ENCODE measurements at regions not wholly inside any gene's neighbourhood (a gene's known extent, or its start where the extent isn't known, plus 50 kb on each side); places are given as distances from the start of the nearest gene placed in this dataset.

GRCh38 chr9:108628316-108628715, 227.5 kb downstream of the ACTL7B start:
- DNase-seq (ENCODE audit: low spot score) = no peak
- no peak overlapping the region for H3K27ac ChIP-seq
- no peak overlapping the region for H3K4me3 ChIP-seq
- no peaks in the 10 kb centered on the region for H3K27me3 ChIP-seq
- no peak for TF ChIP-seq CTCF (IDR thresholded peaks at IDR 0.05)
- H3K4me1 ChIP-seq = no peaks in the 10 kb centered on the region
- no peaks in the 10 kb centered on the region for H3K36me3 ChIP-seq
- no peaks in the 10 kb centered on the region for H3K9me3 ChIP-seq

GRCh38 chr9:108626743-108627142, 229.0 kb downstream of the ACTL7B start:
- Histone ChIP-seq H3K9me3 (no peaks in the 10 kb centered on the region), H3K36me3 (no peaks in the 10 kb centered on the region), H3K27ac (no peak overlapping the region), H3K4me3 (no peak overlapping the region), H3K4me1 (no peaks in the 10 kb centered on the region), H3K27me3 (no peaks in the 10 kb centered on the region)
- no peak for DNase-seq (ENCODE audit: low spot score)
- no peak for TF ChIP-seq CTCF (IDR thresholded peaks at IDR 0.05)

GRCh38 chr9:108621991-108622855, 233.6 kb downstream of the ACTL7B start:
- Histone ChIP-seq H3K27me3 (no peaks in the 10 kb centered on the region), H3K9me3 (no peaks in the 10 kb centered on the region), H3K4me1 (no peaks in the 10 kb centered on the region), H3K27ac (no peak overlapping the region), H3K4me3 (no peak overlapping the region), H3K36me3 (no peaks in the 10 kb centered on the region)
- no peak for DNase-seq (ENCODE audit: low spot score)
- TF ChIP-seq CTCF (IDR thresholded peaks at IDR 0.05) = no peak

- Histone ChIP-seq H3K27ac (no peak overlapping the region), H3K4me1 (no peaks in the 10 kb centered on the region), H3K27me3 (no peaks in the 10 kb centered on the region), H3K4me3 (no peak overlapping the region), H3K9me3 (no peaks in the 10 kb centered on the region), H3K36me3 (no peaks in the 10 kb centered on the region)
- no peak for DNase-seq (ENCODE audit: low spot score)
- TF ChIP-seq CTCF (IDR thresholded peaks at IDR 0.05) = no peak
Measured at GRCh38 chr9:108620767-108621166, 235.0 kb downstream of the ACTL7B start.

- H3K4me1 ChIP-seq = no peaks in the 10 kb centered on the region
- H3K27me3 ChIP-seq = no peaks in the 10 kb centered on the region
- no peak overlapping the region for H3K4me3 ChIP-seq
- no peaks in the 10 kb centered on the region for H3K9me3 ChIP-seq
- no peaks in the 10 kb centered on the region for H3K36me3 ChIP-seq
- no peak for DNase-seq (ENCODE audit: low spot score)
- no peak for TF ChIP-seq CTCF (IDR thresholded peaks at IDR 0.05)
- H3K27ac ChIP-seq = no peak overlapping the region
Measured at GRCh38 chr9:108618906-108619550, 236.8 kb downstream of the ACTL7B start.
